ENCODE measurements at regions not wholly inside any gene's neighbourhood (a gene's known extent, or its start where the extent isn't known, plus 50 kb on each side); places are given as distances from the start of the nearest gene placed in this dataset.

DNA sequence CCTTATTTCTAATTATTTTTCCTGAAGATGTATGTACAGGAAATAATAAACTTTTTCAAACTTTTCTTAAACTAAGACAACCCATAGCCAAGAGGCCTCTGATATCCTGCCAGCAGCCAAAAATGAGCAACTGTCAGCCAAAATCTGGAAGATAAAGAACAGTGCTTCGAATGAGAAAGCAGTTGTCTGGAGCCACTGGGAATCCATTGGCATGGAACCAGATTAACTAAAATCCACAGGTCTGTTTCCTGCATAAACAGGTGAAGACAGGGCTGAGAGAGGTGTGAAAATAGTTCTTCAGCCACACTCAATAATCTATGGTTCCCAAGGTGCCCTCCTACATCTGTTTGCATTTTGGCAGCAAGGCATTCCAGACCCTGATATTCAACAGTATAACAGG lies 1076.7 kb upstream of the PIK3C3 start:
- TF ChIP-seq, protein P1, sequence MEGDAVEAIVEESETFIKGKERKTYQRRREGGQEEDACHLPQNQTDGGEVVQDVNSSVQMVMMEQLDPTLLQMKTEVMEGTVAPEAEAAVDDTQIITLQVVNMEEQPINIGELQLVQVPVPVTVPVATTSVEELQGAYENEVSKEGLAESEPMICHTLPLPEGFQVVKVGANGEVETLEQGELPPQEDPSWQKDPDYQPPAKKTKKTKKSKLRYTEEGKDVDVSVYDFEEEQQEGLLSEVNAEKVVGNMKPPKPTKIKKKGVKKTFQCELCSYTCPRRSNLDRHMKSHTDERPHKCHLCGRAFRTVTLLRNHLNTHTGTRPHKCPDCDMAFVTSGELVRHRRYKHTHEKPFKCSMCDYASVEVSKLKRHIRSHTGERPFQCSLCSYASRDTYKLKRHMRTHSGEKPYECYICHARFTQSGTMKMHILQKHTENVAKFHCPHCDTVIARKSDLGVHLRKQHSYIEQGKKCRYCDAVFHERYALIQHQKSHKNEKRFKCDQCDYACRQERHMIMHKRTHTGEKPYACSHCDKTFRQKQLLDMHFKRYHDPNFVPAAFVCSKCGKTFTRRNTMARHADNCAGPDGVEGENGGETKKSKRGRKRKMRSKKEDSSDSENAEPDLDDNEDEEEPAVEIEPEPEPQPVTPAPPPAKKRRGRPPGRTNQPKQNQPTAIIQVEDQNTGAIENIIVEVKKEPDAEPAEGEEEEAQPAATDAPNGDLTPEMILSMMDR (IDR thresholded peaks at IDR 0.05; ENCODE audit: insufficient read depth, low read length, poor library complexity, severe bottlenecking): no peak

DNA sequence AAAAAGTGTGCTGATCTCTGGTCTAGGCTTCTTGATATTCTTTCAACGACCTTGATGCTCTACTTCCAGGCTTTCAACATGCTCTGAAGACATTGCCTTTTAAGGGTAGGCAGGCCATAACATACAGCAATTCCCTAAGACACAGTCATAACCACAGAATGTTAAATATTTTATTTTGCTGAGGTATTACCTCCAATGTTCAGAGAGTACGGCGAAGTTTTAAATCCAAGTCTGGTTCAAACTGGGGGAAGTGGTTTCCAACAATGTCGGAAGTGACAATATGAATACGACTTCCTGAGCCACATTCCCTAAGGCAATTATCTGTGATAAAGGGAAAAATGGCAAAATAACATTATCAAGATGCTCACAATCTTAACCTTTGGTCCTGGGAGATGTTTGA lies 1077.9 kb upstream of the PIK3C3 start:
- DNase-seq (ENCODE audit: low read depth): peak; percentile 45

More for the DNA sequence above, 1076.7 kb upstream of the PIK3C3 start:
- Histone ChIP-seq H3K4me3 (ENCODE audit: low read depth, low read length) (no peak overlapping the region), H3K27me3 (ENCODE audit: control insufficient read depth, insufficient read depth, low read length) (no peaks in the 10 kb centered on the region), H3K36me3 (ENCODE audit: control insufficient read depth, insufficient read depth, low read length) (no peaks in the 10 kb centered on the region)
- no peak for DNase-seq (ENCODE audit: low read depth)

DNA sequence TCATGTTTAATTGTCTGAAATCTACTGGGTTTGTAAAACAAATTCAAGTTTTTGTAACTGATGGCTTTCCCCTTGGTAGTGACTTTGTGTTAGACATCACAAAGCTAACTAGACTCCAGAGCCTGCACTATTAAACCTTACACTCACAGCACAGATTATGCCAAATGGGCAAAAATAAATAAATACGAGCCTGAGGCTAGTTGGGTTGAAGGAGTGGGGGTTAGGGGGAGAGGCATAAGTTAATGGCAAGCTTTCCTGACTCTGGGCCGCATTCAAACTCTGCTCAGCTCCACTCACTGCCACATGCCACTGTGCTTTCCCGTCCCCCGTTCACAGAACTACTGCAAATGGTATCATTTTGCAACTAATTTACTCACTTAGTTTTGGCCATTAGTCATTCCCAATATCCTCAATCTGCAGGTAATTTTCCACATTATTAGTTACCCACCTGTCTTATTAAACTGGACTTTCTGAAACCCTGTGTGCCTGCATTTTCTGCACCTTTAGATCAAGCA lies 1079.9 kb upstream of the PIK3C3 start:
- DNase-seq (ENCODE audit: low read depth): no peak
- Histone ChIP-seq H3K36me3 (ENCODE audit: control insufficient read depth, insufficient read depth, low read length) (no peaks in the 10 kb centered on the region), H3K27me3 (ENCODE audit: control insufficient read depth, insufficient read depth, low read length) (no peaks in the 10 kb centered on the region), H3K4me3 (ENCODE audit: low read depth, low read length) (no peak overlapping the region)
- TF ChIP-seq, protein P1 (IDR thresholded peaks at IDR 0.05; ENCODE audit: insufficient read depth, low read length, poor library complexity, severe bottlenecking): no peak

More for the DNA sequence above, 1077.9 kb upstream of the PIK3C3 start:
- Histone ChIP-seq H3K27me3 (ENCODE audit: control insufficient read depth, insufficient read depth, low read length) (no peaks in the 10 kb centered on the region), H3K4me3 (ENCODE audit: low read depth, low read length) (no peak overlapping the region), H3K36me3 (ENCODE audit: control insufficient read depth, insufficient read depth, low read length) (no peaks in the 10 kb centered on the region)
- TF ChIP-seq, protein P1 (IDR thresholded peaks at IDR 0.05; ENCODE audit: insufficient read depth, low read length, poor library complexity, severe bottlenecking): no peak

DNA sequence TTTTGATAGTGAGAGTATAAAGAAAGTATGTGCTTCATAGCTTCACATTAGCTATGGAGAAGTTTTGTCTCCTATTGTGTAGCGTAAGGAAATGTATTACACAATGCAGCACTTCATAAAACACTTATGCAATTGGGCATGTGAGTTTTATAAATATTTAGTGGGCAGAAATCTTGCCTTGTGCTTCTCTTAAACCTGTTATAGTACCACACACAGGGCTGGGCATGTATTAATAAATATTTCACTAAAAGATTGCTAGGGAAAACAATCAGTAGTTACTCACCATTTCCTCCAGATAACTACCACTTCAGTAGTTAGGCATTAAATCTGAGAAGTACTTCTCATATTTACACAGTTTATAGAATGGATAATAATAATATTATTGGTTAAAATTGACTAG lies 1080.8 kb upstream of the PIK3C3 start:
- TF ChIP-seq, protein P1 (IDR thresholded peaks at IDR 0.05; ENCODE audit: insufficient read depth, low read length, poor library complexity, severe bottlenecking): no peak
- H3K4me3 ChIP-seq (ENCODE audit: low read depth, low read length): no peak overlapping the region
- DNase-seq (ENCODE audit: low read depth): no peak
- H3K27me3 ChIP-seq (ENCODE audit: control insufficient read depth, insufficient read depth, low read length): no peaks in the 10 kb centered on the region
- no peaks in the 10 kb centered on the region for H3K36me3 ChIP-seq (ENCODE audit: control insufficient read depth, insufficient read depth, low read length)

DNA sequence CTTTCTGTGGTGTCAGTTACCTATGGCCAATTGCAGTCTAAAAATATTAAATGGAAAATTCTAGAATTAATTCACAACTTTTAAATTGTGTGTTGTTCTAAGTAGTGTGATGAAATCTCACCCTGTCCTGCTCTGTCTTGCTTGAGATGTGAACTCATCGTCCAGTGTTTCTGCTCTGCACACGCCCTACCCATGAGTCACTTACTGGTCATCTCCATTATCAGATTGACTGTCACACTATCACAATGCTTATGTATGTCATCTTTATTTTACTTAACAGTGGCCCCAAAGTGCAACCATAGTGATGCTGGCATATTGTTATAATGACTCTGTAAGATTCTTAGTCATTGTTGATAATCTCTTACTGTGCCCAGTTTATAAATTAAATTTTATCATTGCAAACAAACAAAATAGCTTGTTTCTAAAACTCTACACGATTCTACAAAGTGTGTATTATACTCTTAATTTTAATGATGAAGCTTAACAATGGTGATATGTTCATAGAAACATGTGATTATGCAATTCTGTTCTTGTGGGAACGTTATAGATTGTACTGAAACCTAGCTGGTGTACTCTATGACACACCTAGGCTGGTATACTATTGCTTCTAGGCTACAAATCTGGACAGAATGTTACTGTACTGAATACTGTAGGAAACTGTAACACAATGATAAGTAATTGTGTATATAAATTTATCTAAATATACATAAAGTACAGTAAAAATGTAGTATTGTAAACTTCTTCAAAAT lies 1086.8 kb upstream of the PIK3C3 start:
- Histone ChIP-seq H3K4me3 (ENCODE audit: low read depth, low read length) (no peak overlapping the region), H3K27me3 (ENCODE audit: control insufficient read depth, insufficient read depth, low read length) (no peaks in the 10 kb centered on the region), H3K36me3 (ENCODE audit: control insufficient read depth, insufficient read depth, low read length) (no peaks in the 10 kb centered on the region)
- DNase-seq (ENCODE audit: low read depth): peak; percentile 56
- TF ChIP-seq, protein P1 (IDR thresholded peaks at IDR 0.05; ENCODE audit: insufficient read depth, low read length, poor library complexity, severe bottlenecking): no peak

DNA sequence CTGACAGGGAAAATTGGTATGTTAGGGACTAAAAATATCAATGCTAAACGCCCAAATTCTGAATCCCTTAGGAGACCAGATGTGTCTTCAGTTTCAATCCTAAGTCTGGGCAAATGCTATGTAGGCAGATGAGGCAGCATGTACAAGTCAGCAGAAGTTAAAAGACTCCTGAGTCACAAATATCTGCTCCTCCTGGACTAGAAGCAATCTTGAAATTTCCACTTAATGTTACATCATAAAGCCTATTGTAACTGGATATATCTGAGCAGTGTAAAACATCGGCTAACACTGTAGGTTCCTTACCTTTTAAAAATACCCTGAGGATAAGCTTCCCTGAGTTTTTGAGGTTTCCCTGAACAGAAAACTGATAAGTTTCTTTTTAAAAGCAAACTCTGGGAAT lies 1087.6 kb upstream of the PIK3C3 start:
- DNase-seq (ENCODE audit: low read depth): peak; percentile 23
- TF ChIP-seq, protein P1 (IDR thresholded peaks at IDR 0.05; ENCODE audit: insufficient read depth, low read length, poor library complexity, severe bottlenecking): no peak
- Histone ChIP-seq H3K36me3 (ENCODE audit: control insufficient read depth, insufficient read depth, low read length) (no peaks in the 10 kb centered on the region), H3K27me3 (ENCODE audit: control insufficient read depth, insufficient read depth, low read length) (no peaks in the 10 kb centered on the region), H3K4me3 (ENCODE audit: low read depth, low read length) (no peak overlapping the region)

Data from kidney epithelial cell (primary cell).